GM18951 (cell line): ENCODE measurements at regions not wholly inside any gene's neighbourhood (a gene's known extent, or its start where the extent isn't known, plus 50 kb on each side); places are given as distances from the start of the nearest gene placed in this dataset.
"Not testable (repeated sequence)": the region's sequence is repeated elsewhere in the genome, so short reads cannot be mapped to it uniquely, and the experiment has no call there.

Experiments
- POLR2A ChIP-seq: IDR thresholded peaks from 4 replicates; pipeline ENCODE4 v1.6.1; 2011; ENCODE audit warnings: mild to moderate bottlenecking; ENCODE audit not compliant: insufficient read length, insufficient read depth; ENCODE audit errors: extremely low read depth
- in situ Hi-C: fragments of 300-500 bp; cut with MboI; formaldehyde crosslinking; loops from one replicate; pipeline ENCODE4 v1.12.0; 2022; ENCODE audit warnings: low sequenced_read_pairs, mixed read lengths, inconsistent platforms; ENCODE audit not compliant: unreplicated experiment

GRCh38 chr13:111575276-111575675 lies 254.8 kb downstream of the TEX29 start:
- TF ChIP-seq POLR2A: no peak
- in situ Hi-C loops: no loop called here

- in situ Hi-C loops: no loop called here
- TF ChIP-seq POLR2A: no peak
Measured at GRCh38 chr13:111575719-111576118, 255.3 kb downstream of the TEX29 start.

DNA sequence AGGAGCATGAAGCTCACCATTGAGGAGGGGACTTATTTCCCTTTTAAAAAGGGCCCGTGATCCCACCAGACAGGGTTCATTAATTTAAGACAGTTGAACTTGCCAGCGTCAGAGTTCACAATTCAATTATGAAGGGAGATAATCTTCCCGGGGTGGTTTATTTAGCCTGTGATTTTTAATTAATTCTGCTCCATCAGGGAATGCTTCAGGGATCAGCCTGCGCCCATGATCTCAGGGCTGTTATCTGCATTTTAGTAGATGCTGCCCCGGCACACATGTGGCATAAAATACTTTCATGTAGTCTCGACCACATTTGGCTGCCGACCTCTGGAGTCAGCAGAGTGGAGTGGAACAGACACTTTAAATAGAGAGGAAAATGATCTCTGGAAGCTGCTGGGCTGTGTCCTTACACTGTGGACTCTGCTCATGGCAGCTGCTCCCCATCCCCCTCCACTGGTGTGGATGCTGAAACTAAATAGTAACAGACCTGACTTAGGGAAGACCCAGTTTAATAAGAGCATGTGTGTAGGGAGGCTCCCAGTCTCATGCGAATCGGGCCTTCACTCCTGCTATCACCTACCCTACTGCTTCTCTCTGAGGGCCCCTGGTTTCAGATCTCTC lies 256.9 kb downstream of the TEX29 start:
- in situ Hi-C loops: no loop called here
- no peak for TF ChIP-seq POLR2A

- in situ Hi-C loops: no loop called here
- no peak for TF ChIP-seq POLR2A
Measured at GRCh38 chr13:111577956-111578605, 257.6 kb downstream of the TEX29 start.

- in situ Hi-C loops: no loop called here
- TF ChIP-seq POLR2A: no peak
Measured at GRCh38 chr13:111584101-111584672, 263.7 kb downstream of the TEX29 start.

DNA sequence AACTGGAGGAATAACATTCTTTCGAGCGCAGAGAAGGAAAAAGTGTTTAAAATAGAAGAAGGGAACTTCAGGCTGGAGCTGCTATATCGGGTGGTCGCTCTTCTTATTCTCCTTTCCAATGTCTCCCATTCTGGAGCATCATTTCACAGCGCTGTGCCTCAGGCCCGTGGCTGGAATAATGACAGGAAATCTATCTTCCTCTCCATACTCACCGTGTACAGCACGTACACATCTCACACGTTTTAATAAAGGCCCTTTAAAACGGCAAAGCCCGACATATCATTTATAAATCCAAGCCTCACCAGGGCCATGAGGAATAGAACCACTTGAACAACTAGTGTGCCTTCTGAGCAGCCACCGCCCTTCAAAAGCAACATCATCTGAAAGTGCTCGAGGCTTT lies 264.4 kb downstream of the TEX29 start:
- in situ Hi-C loops: no loop called here
- no peak for TF ChIP-seq POLR2A

- TF ChIP-seq POLR2A: no peak
- in situ Hi-C loops: no loop called here
Measured at GRCh38 chr13:111586291-111586690, 265.8 kb downstream of the TEX29 start.

GRCh38 chr13:111587249-111587648 lies 266.8 kb downstream of the TEX29 start:
- TF ChIP-seq POLR2A: no peak
- in situ Hi-C loops: no loop called here

DNA sequence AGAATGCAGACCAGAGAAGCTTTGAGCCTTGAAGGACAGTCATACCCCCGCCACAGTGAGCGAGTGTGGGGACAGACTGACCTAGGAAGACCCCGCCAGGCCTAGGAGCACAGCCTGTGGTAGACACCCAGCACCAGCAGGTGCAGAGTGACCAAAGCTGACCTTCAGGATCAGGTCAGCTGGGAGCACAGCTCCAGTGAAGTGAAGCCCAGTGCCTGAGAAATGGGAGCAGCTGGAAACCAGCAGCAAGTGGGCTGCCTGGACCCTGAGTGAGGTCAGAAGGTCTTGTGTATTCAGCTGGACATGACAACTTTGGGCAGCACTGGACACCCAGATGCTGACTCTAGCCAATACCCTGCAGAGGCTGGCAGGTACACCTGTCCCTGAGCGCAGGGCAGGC lies 268.9 kb downstream of the TEX29 start:
- in situ Hi-C loops: no loop called here
- TF ChIP-seq POLR2A: no peak

DNA sequence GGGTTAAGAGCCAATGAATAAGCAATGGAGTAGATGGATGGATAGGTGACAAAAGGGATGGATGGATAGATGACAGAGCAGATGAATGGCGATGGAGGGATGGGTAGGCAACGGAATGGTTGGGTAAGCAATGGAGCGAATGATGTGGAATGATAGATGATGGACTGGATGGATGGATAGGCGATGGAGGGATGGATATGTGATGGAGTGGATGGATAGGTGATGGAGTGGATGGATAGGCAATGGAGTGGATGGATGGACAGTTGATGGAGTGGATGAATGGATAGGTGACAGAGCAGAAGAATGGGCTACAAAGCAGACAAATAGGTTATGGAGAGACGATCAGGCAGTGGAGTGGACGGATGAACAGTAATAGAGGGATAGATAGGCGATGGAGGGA lies 269.6 kb downstream of the TEX29 start:
- in situ Hi-C loops: no loop called here
- no peak for TF ChIP-seq POLR2A

GRCh38 chr13:111590796-111591195 lies 270.4 kb downstream of the TEX29 start:
- TF ChIP-seq POLR2A: no peak
- in situ Hi-C loops: no loop called here

- in situ Hi-C loops: not testable (repeated sequence)
Measured at GRCh38 chr13:111593490-111593889, 273.0 kb downstream of the TEX29 start.

- TF ChIP-seq POLR2A: no peak
- in situ Hi-C loops: no loop called here
Measured at GRCh38 chr13:111594606-111595005, 274.2 kb downstream of the TEX29 start.

GRCh38 chr13:111595276-111595675 lies 274.8 kb downstream of the TEX29 start:
- no peak for TF ChIP-seq POLR2A
- in situ Hi-C loops: no loop called here
